BJ (cell line): ENCODE measurements at regions not wholly inside any gene's neighbourhood (a gene's known extent, or its start where the extent isn't known, plus 50 kb on each side); places are given as distances from the start of the nearest gene placed in this dataset.

Source experiments
- CTCF ChIA-PET: fragments of 350-600 bp; formaldehyde crosslinking; extraction: SDS; loops from one replicate; lab custom pipeline; 2021; ENCODE audit warnings: antibody characterized with exemption, inconsistent platforms; lab: Yijun Ruan, JAX
- POLR2A ChIA-PET: fragments of 300-600 bp; sonication (Branson Sonifier 250); formaldehyde crosslinking; extraction: SDS; loops from one replicate; lab custom pipeline; 2021; ENCODE audit warnings: antibody characterized with exemption; lab: Charles Lee
- DNase-seq: peaks from one replicate; pipeline ENCODE4 v3.0.0-alpha.2; 2011; ENCODE audit warnings: low read depth
- H3K27me3 ChIP-seq: 2 replicates; pipeline ENCODE4 v1.6.0; 2011; ENCODE audit warnings: low read length; ENCODE audit not compliant: control insufficient read depth, insufficient read depth
- H3K36me3 ChIP-seq: 2 replicates; pipeline ENCODE4 v1.5.1; 2011; ENCODE audit warnings: low read length; ENCODE audit not compliant: control insufficient read depth, insufficient read depth
- H3K4me3 ChIP-seq: 2 replicates; pipeline ENCODE4 v1.5.1; 2011; ENCODE audit warnings: low read depth, mild to moderate bottlenecking, control low read depth, low read length
- TF ChIP-seq, protein P1 (sequence below): IDR thresholded peaks from 2 replicates; pipeline ENCODE4 v1.5.1; 2011; ENCODE audit warnings: low read depth, mild to moderate bottlenecking, control low read depth, inconsistent platforms, low read length, moderate library complexity; ENCODE audit not compliant: insufficient read depth

DNA sequence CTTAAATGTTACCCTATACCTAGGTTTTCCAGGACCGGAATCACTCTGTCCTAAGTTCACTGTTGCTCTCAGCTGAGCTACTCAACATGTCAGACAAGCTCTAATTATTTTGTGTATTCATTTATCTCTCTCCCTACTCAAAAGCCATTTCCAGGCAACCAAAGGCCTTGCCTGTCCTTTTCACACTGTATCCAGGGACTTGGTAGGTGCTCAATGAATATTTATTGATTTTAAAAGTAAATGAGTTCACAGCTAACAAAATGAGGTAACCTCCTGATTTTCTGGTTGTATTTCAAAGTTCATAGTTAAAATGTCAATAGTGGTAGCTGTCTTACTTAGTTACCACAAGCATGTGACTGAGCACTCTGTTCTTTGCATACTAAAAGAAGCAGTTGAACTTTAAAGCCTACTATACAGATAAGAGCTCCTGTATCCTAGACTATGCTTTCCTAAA lies 522.2 kb downstream of the ACTL7B start:
- no peaks in the 10 kb centered on the region for H3K27me3 ChIP-seq

GRCh38 chr9:108331596-108331995 lies 524.2 kb downstream of the ACTL7B start:
- no peaks in the 10 kb centered on the region for H3K27me3 ChIP-seq
- no peak overlapping the region for H3K4me3 ChIP-seq
- ChIA-PET POLR2A (no interaction called here), CTCF (interaction anchor here (1.2 to 1.3 kb wide), 2 partner anchors 10 to 15 kb away, joined by 3 to 4 read pairs; no protein-coding TSS in a partner anchor)
- no peak for DNase-seq
- H3K36me3 ChIP-seq, result no peaks in the 10 kb centered on the region
- TF ChIP-seq, protein P1, sequence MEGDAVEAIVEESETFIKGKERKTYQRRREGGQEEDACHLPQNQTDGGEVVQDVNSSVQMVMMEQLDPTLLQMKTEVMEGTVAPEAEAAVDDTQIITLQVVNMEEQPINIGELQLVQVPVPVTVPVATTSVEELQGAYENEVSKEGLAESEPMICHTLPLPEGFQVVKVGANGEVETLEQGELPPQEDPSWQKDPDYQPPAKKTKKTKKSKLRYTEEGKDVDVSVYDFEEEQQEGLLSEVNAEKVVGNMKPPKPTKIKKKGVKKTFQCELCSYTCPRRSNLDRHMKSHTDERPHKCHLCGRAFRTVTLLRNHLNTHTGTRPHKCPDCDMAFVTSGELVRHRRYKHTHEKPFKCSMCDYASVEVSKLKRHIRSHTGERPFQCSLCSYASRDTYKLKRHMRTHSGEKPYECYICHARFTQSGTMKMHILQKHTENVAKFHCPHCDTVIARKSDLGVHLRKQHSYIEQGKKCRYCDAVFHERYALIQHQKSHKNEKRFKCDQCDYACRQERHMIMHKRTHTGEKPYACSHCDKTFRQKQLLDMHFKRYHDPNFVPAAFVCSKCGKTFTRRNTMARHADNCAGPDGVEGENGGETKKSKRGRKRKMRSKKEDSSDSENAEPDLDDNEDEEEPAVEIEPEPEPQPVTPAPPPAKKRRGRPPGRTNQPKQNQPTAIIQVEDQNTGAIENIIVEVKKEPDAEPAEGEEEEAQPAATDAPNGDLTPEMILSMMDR, result no peak

More for the DNA sequence above, 522.2 kb downstream of the ACTL7B start:
- CTCF ChIA-PET, result interaction anchor here (0.6 kb wide), 1 partner anchor 14 kb away, joined by 3 read pairs; no protein-coding TSS in a partner anchor
- POLR2A ChIA-PET, result no interaction called here
- no peak for DNase-seq
- TF ChIP-seq, protein P1, result no peak
- no peaks in the 10 kb centered on the region for H3K36me3 ChIP-seq
- no peak overlapping the region for H3K4me3 ChIP-seq

DNA sequence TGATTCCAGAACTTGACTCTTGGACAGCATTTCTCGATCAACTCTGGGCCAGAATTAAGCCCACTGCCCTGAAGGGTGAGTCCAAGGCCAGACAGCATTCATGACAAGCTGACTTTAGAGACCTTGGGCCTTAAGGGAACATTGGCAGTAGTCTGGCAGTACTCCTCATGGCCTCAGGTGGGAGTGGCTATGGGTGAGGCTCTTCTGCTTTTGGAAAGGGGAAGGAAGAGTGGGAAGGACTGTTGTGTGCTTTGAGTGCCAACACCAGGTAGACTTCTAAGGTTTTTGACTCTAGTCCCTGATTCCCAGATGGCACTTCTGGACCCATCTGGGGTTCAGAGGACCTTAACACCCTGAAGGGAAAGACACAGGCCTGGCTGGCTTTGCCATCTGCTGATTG lies 530.4 kb downstream of the ACTL7B start:
- POLR2A ChIA-PET, result no interaction called here

GRCh38 chr9:108323615-108324014 lies 532.2 kb downstream of the ACTL7B start:
- TF ChIP-seq, protein P1, result no peak
- H3K4me3 ChIP-seq, result no peak overlapping the region
- H3K36me3 ChIP-seq, result no peaks in the 10 kb centered on the region
- POLR2A ChIA-PET, result no interaction called here
- no peaks in the 10 kb centered on the region; the same call in 1 of the 2 replicates for H3K27me3 ChIP-seq
- CTCF ChIA-PET, result interaction anchor here (0.6 to 0.9 kb wide), 3 partner anchors 27 to 53 kb away, joined by 3 read pairs; no protein-coding TSS in a partner anchor
- no peak for DNase-seq

More for the DNA sequence above, 530.4 kb downstream of the ACTL7B start:
- CTCF ChIA-PET, result no interaction called here
- TF ChIP-seq, protein P1, result no peak
- H3K4me3 ChIP-seq, result no peak overlapping the region
- no peaks in the 10 kb centered on the region for H3K36me3 ChIP-seq
- DNase-seq, result no peak
- no peaks in the 10 kb centered on the region; the same call in 1 of the 2 replicates for H3K27me3 ChIP-seq

GRCh38 chr9:108322326-108323098 lies 533.3 kb downstream of the ACTL7B start:
- no peaks in the 10 kb centered on the region for H3K36me3 ChIP-seq
- ChIA-PET POLR2A (no interaction called here), CTCF (interaction anchor here (1.0 to 1.1 kb wide), 2 partner anchors 44 to 348 kb away, joined by 3 read pairs; no protein-coding TSS in a partner anchor)
- TF ChIP-seq, protein P1, result no peak
- no peaks in the 10 kb centered on the region; the same call in 1 of the 2 replicates for H3K27me3 ChIP-seq
- no peak overlapping the region for H3K4me3 ChIP-seq
- DNase-seq, result no peak
